ENCODE measurements at regions not wholly inside any gene's neighbourhood (a gene's known extent, or its start where the extent isn't known, plus 50 kb on each side); places are given as distances from the start of the nearest gene placed in this dataset.

DNA sequence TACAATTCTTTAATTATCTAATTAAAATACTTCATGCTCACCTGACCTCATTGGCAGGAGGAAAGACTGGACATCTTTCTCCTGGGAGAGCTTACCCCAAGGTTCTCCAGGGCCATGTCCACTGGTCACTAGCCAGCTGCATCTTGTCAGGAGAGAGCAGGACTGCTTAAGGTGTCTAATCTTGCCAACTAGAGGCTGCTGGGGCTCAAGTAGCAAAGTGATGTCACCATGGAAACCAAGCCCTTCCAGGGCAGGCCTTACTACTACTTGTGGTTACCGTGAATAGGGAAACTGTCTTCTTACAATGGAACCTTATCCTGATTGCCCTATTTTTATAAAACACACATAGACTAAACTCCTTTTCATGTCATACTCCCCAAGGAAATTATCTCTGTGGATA is 376.4 kb downstream of the SNAPC1 start:
- no peaks in the 10 kb centered on the region for H3K9me3 ChIP-seq
- H3K27ac Mint-ChIP-seq (ENCODE audit: unreplicated experiment): no peak overlapping the region
- CTCF ChIA-PET: no interaction called here

DNA sequence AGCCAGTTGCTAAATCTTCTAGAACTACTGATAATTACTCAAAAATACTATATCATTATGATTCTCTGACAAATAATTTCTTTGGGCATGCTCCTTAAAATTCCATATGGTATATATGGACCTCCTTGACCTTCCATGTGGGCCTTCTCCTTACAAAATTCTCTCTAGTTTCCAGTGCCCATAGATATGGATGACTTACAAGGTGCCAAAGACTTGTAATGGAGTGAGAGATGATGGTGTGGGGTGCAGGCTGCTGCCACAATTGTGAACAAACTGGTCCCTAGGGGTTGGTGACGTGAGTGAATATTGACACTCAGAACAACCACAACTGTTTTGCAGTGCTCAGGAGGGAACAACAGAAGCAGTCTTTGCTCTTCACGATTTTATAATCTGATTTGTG is 378.9 kb downstream of the SNAPC1 start:
- H3K4me3 ChIP-seq (ENCODE audit: low read depth, low read length): no peak overlapping the region
- no TSS peak for BruUV-seq (replicated peaks)
- ChIA-PET CTCF (no interaction called here), POLR2A (no interaction called here)
- no peaks in the 10 kb centered on the region for H3K9me3 ChIP-seq
- H3K4me1 ChIP-seq: no peaks in the 10 kb centered on the region
- H3K9me3 Mint-ChIP-seq (ENCODE audit: unreplicated experiment): peaks cover 5% of the 10 kb centered on the region
- H3K4me3 Mint-ChIP-seq (ENCODE audit: unreplicated experiment): no peak overlapping the region
- H3K27me3 Mint-ChIP-seq (ENCODE audit: insufficient read depth, unreplicated experiment): peaks cover 17% of the 10 kb centered on the region
- no peaks in the 10 kb centered on the region for H3K4me1 Mint-ChIP-seq (ENCODE audit: low read depth, unreplicated experiment)
- intact Hi-C loops (cut with micrococcal nuclease; ENCODE audit: unreplicated experiment): no loop called here
- H3K27me3 ChIP-seq (replicated peaks; ENCODE audit: control insufficient read depth, insufficient read depth, low read length): no peaks in the 10 kb centered on the region; the same call in 1 of the 2 replicates
- no peak overlapping the region for H3K27ac Mint-ChIP-seq (ENCODE audit: unreplicated experiment)
- no peaks in the 10 kb centered on the region for H3K36me3 ChIP-seq (ENCODE audit: control insufficient read depth, insufficient read depth, low read length)
- TF ChIP-seq, protein P1, sequence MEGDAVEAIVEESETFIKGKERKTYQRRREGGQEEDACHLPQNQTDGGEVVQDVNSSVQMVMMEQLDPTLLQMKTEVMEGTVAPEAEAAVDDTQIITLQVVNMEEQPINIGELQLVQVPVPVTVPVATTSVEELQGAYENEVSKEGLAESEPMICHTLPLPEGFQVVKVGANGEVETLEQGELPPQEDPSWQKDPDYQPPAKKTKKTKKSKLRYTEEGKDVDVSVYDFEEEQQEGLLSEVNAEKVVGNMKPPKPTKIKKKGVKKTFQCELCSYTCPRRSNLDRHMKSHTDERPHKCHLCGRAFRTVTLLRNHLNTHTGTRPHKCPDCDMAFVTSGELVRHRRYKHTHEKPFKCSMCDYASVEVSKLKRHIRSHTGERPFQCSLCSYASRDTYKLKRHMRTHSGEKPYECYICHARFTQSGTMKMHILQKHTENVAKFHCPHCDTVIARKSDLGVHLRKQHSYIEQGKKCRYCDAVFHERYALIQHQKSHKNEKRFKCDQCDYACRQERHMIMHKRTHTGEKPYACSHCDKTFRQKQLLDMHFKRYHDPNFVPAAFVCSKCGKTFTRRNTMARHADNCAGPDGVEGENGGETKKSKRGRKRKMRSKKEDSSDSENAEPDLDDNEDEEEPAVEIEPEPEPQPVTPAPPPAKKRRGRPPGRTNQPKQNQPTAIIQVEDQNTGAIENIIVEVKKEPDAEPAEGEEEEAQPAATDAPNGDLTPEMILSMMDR (IDR thresholded peaks at IDR 0.05; ENCODE audit: insufficient read depth in 1 of 2, low read depth in 1 of 2, low read length in 1 of 2, severe bottlenecking in 1 of 2, unreplicated experiment in 1 of 2): no peak
- H3K36me3 Mint-ChIP-seq (ENCODE audit: insufficient read depth, unreplicated experiment): no peaks in the 10 kb centered on the region
- no peak for DNase-seq

More for the DNA sequence above, 376.4 kb downstream of the SNAPC1 start:
- H3K27me3 ChIP-seq (replicated peaks; ENCODE audit: control insufficient read depth, insufficient read depth, low read length): no peaks in the 10 kb centered on the region; the same call in 1 of the 2 replicates
- H3K36me3 Mint-ChIP-seq (ENCODE audit: insufficient read depth, unreplicated experiment): no peaks in the 10 kb centered on the region
- no peak overlapping the region for H3K4me3 Mint-ChIP-seq (ENCODE audit: unreplicated experiment)
- no peak overlapping the region for H3K4me3 ChIP-seq (ENCODE audit: low read depth, low read length)
- no peaks in the 10 kb centered on the region for H3K9me3 Mint-ChIP-seq (ENCODE audit: unreplicated experiment)
- intact Hi-C loops (cut with micrococcal nuclease; ENCODE audit: unreplicated experiment): no loop called here
- no peak for DNase-seq
- no peaks in the 10 kb centered on the region for H3K4me1 Mint-ChIP-seq (ENCODE audit: low read depth, unreplicated experiment)
- TF ChIP-seq, protein P1 (IDR thresholded peaks at IDR 0.05; ENCODE audit: insufficient read depth in 1 of 2, low read depth in 1 of 2, low read length in 1 of 2, severe bottlenecking in 1 of 2, unreplicated experiment in 1 of 2): no peak
- BruUV-seq (replicated peaks): no TSS peak
- POLR2A ChIA-PET: no interaction called here
- H3K36me3 ChIP-seq (ENCODE audit: control insufficient read depth, insufficient read depth, low read length): no peaks in the 10 kb centered on the region
- H3K4me1 ChIP-seq: no peaks in the 10 kb centered on the region
- H3K27me3 Mint-ChIP-seq (ENCODE audit: insufficient read depth, unreplicated experiment): peaks cover 19% of the 10 kb centered on the region

DNA sequence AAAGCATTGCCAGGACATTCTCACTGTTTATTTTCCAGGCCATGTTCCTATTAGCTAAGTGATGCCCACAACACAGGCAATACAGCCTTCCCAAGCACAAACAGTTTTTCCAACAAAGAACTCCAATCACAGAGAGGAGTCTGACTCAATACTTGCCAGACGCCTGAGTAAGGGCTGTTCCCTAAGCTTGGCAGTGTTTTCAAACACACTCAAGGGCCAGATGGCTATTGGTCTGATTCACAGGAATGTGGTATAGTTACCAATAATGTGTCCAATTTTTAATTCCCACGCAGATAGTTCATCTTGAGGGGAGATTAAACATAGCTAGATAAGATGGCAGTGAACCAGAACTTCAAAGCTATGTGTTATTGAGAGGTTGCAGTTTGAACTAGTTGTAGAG is 381.0 kb downstream of the SNAPC1 start:
- no TSS peak for BruUV-seq (replicated peaks)
- CTCF ChIA-PET: no interaction called here

More for the DNA sequence above, 381.0 kb downstream of the SNAPC1 start:
- TF ChIP-seq, protein P1 (IDR thresholded peaks at IDR 0.05; ENCODE audit: insufficient read depth in 1 of 2, low read depth in 1 of 2, low read length in 1 of 2, severe bottlenecking in 1 of 2, unreplicated experiment in 1 of 2): no peak
- H3K27me3 Mint-ChIP-seq (ENCODE audit: insufficient read depth, unreplicated experiment): peaks cover 13% of the 10 kb centered on the region
- no peaks in the 10 kb centered on the region for H3K4me1 Mint-ChIP-seq (ENCODE audit: low read depth, unreplicated experiment)
- no peak overlapping the region for H3K27ac Mint-ChIP-seq (ENCODE audit: unreplicated experiment)
- Histone ChIP-seq H3K4me3 (ENCODE audit: low read depth, low read length) (no peak overlapping the region), H3K27me3 (replicated peaks; ENCODE audit: control insufficient read depth, insufficient read depth, low read length) (no peaks in the 10 kb centered on the region; the same call in 1 of the 2 replicates), H3K36me3 (ENCODE audit: control insufficient read depth, insufficient read depth, low read length) (no peaks in the 10 kb centered on the region), H3K9me3 (peaks cover 5% of the 10 kb centered on the region; the same call in 1 of the 2 replicates), H3K4me1 (no peaks in the 10 kb centered on the region)
- intact Hi-C loops (cut with micrococcal nuclease; ENCODE audit: unreplicated experiment): no loop called here
- POLR2A ChIA-PET: no interaction called here
- H3K9me3 Mint-ChIP-seq (ENCODE audit: unreplicated experiment): peaks cover 26% of the 10 kb centered on the region
- DNase-seq: no peak
- no peaks in the 10 kb centered on the region for H3K36me3 Mint-ChIP-seq (ENCODE audit: insufficient read depth, unreplicated experiment)
- no peak overlapping the region for H3K4me3 Mint-ChIP-seq (ENCODE audit: unreplicated experiment)
